ENCODE measurements at regions not wholly inside any gene's neighbourhood (a gene's known extent, or its start where the extent isn't known, plus 50 kb on each side); places are given as distances from the start of the nearest gene placed in this dataset.

GRCh38 chr13:80235166-80235966, 105.6 kb downstream of the SPRY2 start:
- no peak for DNase-seq

- DNase-seq = no peak
These were observed 113.3 kb downstream of the SPRY2 start for GRCh38 chr13:80227645-80228044.

- DNase-seq = no peak
These were observed 114.3 kb downstream of the SPRY2 start for GRCh38 chr13:80226645-80227044.

GRCh38 chr13:80224468-80224867, 116.5 kb downstream of the SPRY2 start:
- no peak for DNase-seq

GRCh38 chr13:80217614-80218456, 123.1 kb downstream of the SPRY2 start:
- DNase-seq = no peak

- no peak for DNase-seq
These were observed 125.6 kb downstream of the SPRY2 start for GRCh38 chr13:80215368-80215767.

GRCh38 chr13:80214521-80214991, 126.4 kb downstream of the SPRY2 start:
- no peak for DNase-seq

GRCh38 chr13:80214050-80214449, 126.9 kb downstream of the SPRY2 start:
- DNase-seq = no peak

GRCh38 chr13:80213201-80213600, 127.7 kb downstream of the SPRY2 start:
- no peak for DNase-seq

GRCh38 chr13:80211566-80211965, 129.4 kb downstream of the SPRY2 start:
- no peak for DNase-seq

- DNase-seq = no peak
These were observed 136.3 kb downstream of the SPRY2 start for GRCh38 chr13:80204642-80205041.

GRCh38 chr13:80203496-80203895, 137.4 kb downstream of the SPRY2 start:
- DNase-seq = no peak

- DNase-seq = no peak
These were observed 139.0 kb downstream of the SPRY2 start for GRCh38 chr13:80201694-80202468.

GRCh38 chr13:80199585-80200292, 141.2 kb downstream of the SPRY2 start:
- no peak for DNase-seq

GRCh38 chr13:80199067-80199466, 141.9 kb downstream of the SPRY2 start:
- no peak for DNase-seq

GRCh38 chr13:80196756-80197155, 144.2 kb downstream of the SPRY2 start:
- no peak for DNase-seq

- DNase-seq = no peak
These were observed 145.3 kb downstream of the SPRY2 start for GRCh38 chr13:80195649-80196048.

- DNase-seq = no peak
These were observed 150.9 kb downstream of the SPRY2 start for GRCh38 chr13:80189889-80190597.

- DNase-seq = no peak
These were observed 160.1 kb downstream of the SPRY2 start for GRCh38 chr13:80180740-80181355.

- no peak for DNase-seq
These were observed 163.6 kb downstream of the SPRY2 start for GRCh38 chr13:80177327-80177726.

GRCh38 chr13:80173224-80173623, 167.7 kb downstream of the SPRY2 start:
- DNase-seq = no peak
